ENCODE measurements at regions not wholly inside any gene's neighbourhood (a gene's known extent, or its start where the extent isn't known, plus 50 kb on each side); places are given as distances from the start of the nearest gene placed in this dataset.

DNA sequence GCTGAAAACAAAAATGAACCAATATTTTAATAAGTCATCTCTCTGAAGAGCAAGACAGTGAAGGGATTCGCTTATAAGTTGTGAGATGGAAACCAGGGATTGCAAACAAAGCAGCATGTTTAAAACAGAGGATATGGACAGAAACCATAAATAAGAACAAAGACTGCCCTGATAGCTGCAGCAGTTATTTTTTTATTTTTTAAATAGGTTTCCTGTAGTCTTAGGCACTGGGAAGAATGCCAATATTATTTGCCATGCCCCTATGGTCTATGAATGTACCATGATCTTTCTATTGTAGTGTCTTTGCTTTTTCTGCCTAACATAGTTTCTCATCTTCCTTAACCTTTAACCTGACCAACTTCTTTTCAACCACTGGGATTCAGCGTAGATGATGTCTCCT lies 1334.0 kb upstream of the NRXN1 start:
- TF ChIP-seq, protein P1, sequence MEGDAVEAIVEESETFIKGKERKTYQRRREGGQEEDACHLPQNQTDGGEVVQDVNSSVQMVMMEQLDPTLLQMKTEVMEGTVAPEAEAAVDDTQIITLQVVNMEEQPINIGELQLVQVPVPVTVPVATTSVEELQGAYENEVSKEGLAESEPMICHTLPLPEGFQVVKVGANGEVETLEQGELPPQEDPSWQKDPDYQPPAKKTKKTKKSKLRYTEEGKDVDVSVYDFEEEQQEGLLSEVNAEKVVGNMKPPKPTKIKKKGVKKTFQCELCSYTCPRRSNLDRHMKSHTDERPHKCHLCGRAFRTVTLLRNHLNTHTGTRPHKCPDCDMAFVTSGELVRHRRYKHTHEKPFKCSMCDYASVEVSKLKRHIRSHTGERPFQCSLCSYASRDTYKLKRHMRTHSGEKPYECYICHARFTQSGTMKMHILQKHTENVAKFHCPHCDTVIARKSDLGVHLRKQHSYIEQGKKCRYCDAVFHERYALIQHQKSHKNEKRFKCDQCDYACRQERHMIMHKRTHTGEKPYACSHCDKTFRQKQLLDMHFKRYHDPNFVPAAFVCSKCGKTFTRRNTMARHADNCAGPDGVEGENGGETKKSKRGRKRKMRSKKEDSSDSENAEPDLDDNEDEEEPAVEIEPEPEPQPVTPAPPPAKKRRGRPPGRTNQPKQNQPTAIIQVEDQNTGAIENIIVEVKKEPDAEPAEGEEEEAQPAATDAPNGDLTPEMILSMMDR (IDR thresholded peaks at IDR 0.05) = no peak
- TF ChIP-seq POLR2A (IDR thresholded peaks at IDR 0.05) = no peak
